NCI-H1048 (cell line): ENCODE measurements at regions not wholly inside any gene's neighbourhood (a gene's known extent, or its start where the extent isn't known, plus 50 kb on each side); places are given as distances from the start of the nearest gene placed in this dataset.

Experiments
- DNase-seq: peaks from one replicate; lab custom pipeline; 2025; lab: John Stamatoyannopoulos, UW

GRCh38 chr14:22513066-22513812 lies 75.8 kb downstream of the DAD1 start:
- DNase-seq = no peak

- no peak for DNase-seq
Measured at GRCh38 chr14:22512106-22512814, 76.8 kb downstream of the DAD1 start.

DNA sequence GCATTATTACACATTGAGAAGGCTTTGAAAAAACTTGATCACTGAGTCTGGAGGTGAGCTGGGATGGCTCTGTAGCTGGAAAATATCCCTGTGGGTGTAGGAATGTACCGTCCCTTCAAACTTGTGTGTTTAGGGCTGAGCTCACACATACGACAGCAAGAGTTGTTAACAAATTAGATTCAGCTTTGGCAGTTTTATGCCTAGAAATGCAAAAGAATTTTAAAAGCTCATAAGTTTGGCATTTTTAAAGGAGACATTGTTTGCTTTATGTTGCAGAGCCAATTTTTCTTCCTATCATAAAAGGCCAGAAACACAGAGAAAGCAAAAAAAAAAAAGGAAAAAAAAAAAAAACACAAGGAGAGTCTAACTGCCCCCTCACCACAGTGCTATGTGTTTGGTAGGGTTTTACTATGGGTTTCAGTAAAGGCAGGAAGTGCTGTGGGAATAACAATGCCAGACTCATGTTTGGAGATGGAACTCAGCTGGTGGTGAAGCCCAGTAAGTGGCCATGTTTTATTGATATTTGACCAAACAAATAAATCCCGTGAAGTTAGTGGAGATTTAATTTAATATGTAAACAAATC lies 78.4 kb downstream of the DAD1 start:
- no peak for DNase-seq

- DNase-seq = no peak
Measured at GRCh38 chr14:22509751-22510300, 79.2 kb downstream of the DAD1 start.

GRCh38 chr14:22509036-22509709 lies 79.9 kb downstream of the DAD1 start:
- DNase-seq = no peak

GRCh38 chr14:22508662-22509035 lies 80.4 kb downstream of the DAD1 start:
- no peak for DNase-seq

- no peak for DNase-seq
Measured at GRCh38 chr14:22508150-22508457, 80.9 kb downstream of the DAD1 start.

- no peak for DNase-seq
Measured at GRCh38 chr14:22506778-22507351, 82.2 kb downstream of the DAD1 start.

DNA sequence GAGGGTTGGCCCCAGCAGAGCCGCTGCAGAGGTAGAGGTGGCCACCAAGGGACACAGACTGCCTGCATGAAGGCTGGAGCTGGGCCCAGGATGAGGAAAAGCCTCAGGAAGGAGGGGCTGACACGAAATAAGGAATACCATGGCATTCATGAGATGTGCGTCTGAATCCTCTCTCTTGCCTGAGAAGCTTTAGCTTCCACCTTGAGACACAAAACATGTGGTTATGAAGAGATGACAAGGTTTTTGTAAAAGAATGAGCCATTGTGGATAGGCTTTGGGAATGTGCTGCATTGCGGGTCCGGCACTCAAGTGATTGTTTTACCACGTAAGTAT lies 82.7 kb downstream of the DAD1 start:
- no peak for DNase-seq

DNA sequence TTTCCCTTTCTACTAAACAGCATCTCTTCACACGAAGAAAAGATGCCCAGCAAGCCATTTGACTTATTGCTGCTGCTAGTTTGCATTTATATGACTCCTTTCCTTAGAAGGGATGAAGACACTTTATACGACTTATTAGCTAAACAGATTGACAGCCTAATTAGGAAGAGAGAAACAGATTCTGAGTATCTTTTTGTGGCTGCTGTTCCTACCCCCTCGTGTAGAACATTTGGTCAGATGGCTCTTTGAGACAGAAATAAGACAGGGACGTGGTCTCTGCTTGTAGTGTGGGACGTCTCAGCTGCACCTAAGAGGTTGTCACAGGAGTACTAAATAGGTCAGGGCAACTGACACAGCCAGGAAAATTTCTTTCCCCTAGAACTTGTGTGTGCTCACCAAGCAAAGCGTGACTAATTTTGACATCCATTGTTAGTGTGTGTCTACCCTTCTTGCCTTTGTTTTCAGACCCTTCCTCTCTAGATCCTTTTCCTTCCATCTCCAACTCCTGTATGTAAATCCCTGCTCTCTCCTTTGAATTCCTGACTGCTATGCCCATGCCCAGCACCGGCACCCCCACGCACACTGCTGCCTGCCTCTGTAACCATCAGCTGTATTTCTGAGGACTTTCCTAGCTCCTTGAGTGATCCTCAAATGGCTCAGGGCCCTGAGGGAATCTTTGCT lies 83.2 kb downstream of the DAD1 start:
- no peak for DNase-seq

DNA sequence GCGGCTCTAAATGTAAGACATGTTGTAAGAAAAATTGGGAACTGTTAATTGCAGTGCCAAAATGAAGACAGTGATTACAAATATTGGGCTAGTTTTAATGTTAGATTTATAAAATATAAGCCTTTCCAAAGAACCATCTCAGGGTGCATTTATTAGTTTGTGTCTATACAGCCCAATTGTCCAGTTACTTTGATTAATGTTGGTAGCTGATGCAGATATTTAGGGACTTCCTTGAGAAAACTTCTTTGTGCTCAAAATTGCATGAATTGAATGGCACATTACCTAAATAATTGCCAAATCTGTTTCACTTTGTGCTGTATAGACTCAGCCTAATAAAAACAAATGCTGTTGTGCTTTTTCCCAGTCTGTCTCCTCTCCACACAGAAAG lies 83.7 kb downstream of the DAD1 start:
- no peak for DNase-seq

DNA sequence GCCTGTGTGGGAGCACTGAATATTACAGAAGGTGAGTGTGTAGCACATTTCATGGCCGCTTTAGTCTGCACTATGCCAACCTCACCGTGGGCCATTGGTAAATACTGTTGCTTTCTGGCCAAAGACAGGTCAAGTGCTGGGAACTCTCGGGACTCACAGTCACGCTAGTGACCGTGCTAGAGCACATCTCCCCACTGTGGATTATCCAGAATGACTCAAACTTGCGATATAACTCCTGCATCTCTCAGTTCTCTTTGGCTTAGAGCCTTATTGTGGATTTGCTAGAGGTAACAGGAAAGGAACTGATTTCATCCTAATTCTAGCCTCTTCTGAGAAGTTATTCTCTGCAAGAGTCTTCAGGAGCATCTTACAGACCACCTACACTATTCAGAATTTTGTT lies 86.5 kb downstream of the DAD1 start:
- DNase-seq = no peak

DNA sequence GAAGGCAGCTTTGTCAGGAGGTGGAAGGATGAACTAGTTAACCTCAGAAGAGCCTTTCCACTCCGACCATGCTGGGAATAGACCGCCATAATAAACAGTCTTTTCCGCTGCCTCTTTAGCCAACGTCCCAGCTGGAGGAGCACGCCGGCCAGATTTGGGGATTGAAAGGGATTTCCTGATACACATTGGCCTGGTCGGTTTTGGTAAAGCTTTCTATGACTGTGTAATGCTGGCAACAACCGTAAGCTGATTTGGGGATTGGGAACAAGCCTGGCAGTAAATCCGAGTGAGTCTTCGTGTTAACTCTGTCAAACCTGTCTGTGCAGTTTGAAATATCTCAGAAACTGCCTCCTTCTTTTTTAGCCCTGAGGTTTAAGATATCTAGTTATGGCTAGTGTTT lies 87.0 kb downstream of the DAD1 start:
- no peak for DNase-seq

- DNase-seq = no peak
Measured at GRCh38 chr14:22500954-22501726, 87.9 kb downstream of the DAD1 start.

DNA sequence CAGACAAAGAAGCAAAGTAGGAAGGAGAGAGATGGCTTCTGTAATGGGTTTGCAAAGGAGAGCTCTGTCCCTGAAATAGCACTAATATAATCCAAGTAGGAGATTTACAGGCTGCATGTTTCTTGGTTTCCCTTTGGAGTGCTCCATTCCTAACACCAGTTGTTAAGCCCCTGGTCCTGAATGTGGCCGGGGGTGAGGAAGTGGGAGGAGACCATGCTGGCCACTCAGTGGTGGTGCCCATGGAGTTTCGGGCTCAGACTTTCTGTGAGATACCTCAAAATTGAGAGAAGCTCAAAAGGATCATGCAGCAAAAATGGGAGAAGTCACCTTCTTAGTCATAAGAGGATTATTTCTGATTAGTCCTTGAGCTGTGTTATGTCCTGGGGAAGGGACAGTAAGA lies 88.5 kb downstream of the DAD1 start:
- no peak for DNase-seq

DNA sequence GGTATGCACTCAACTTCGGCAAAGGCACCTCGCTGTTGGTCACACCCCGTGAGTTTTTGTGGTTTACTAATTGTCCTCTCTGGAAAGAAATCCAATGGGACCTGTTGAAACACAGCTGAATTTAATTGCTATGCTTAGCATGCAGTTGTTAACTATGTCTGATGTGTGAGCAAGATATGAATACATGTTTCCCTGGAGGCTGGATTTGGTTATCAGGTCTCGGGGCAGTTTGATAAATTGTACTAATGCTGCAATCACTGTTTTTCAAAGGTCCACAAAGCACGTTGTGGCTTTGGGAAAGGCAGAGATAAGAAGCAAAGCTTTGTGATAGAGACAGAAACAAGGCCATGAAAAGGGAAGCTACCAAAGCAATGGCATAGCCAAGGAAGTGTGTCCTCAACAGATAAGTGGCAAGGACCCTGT lies 91.3 kb downstream of the DAD1 start:
- no peak for DNase-seq

DNA sequence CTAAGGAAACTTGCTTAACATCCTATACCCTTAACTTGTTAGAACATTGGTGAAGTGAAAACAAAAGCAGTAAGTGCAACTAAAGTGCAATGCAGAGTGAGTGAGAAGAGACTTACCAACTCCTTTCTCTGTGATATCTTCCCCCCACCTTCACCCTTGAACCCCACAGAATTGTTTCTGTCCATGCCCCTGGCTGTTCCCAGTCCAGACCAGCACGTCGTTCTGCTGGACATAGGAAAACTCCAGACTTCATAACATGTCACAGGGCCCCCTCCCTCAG lies 91.9 kb downstream of the DAD1 start:
- DNase-seq = no peak

GRCh38 chr14:22494486-22495135 lies 94.4 kb downstream of the DAD1 start:
- DNase-seq = no peak

GRCh38 chr14:22493753-22494152 lies 95.3 kb downstream of the DAD1 start:
- DNase-seq = no peak

DNA sequence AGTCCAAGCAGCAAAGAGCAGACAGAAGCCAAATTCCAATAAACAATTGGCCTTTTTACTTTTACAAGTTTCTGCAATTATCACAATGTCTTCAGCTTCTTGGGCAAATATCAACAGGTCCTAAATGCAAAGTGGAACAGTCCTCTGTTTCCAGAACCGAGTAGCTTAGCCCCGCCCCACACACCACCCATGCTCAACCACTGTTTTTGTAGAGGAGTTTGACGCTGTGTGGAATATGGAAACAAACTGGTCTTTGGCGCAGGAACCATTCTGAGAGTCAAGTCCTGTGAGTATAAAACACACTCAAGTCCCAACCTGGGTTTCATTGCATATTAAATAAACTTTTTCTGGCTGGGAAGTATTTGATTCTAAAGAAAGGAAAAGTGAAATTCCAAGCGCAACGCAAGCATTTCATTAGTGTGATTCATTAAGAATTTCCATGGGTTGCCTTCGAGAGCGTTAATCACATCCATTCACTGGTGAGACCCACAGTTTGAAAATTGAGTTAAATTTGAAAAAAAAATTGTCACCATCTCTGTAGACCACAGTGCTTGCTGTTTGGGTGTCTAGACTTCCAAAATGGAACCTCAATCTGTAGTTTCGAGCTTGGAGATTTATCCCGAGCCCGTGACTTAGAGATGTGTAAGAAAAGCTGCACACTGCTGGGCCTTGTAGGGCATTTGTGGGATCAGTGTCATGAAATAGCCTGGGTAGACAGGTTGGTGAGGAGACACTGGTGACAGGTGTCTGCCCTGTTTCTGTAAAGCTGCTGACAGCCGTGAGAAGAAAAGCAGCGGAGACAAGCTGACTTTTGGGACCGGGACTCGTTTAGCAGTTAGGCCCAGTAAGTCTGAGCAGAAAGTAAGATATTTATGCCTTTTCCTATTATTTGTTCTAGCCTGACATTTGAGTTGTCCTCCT lies 96.1 kb downstream of the DAD1 start:
- no peak for DNase-seq
